ENCODE measurements at regions not wholly inside any gene's neighbourhood (a gene's known extent, or its start where the extent isn't known, plus 50 kb on each side); places are given as distances from the start of the nearest gene placed in this dataset.
A peak's percentile ranks its signal among the peaks of the same experiment; 100 is the strongest.

- Mint-ChIP-seq H3K27me3 (ENCODE audit: unreplicated experiment) (no peaks in the 10 kb centered on the region), H3K9me3 (ENCODE audit: unreplicated experiment) (peaks cover 2% of the 10 kb centered on the region), H3K36me3 (ENCODE audit: unreplicated experiment) (no peaks in the 10 kb centered on the region), H3K4me3 (ENCODE audit: unreplicated experiment) (no peak overlapping the region), H3K27ac (ENCODE audit: unreplicated experiment) (no peak overlapping the region), H3K4me1 (ENCODE audit: low read depth, unreplicated experiment) (peaks cover 8% of the 10 kb centered on the region)
- TF ChIP-seq, protein P1, sequence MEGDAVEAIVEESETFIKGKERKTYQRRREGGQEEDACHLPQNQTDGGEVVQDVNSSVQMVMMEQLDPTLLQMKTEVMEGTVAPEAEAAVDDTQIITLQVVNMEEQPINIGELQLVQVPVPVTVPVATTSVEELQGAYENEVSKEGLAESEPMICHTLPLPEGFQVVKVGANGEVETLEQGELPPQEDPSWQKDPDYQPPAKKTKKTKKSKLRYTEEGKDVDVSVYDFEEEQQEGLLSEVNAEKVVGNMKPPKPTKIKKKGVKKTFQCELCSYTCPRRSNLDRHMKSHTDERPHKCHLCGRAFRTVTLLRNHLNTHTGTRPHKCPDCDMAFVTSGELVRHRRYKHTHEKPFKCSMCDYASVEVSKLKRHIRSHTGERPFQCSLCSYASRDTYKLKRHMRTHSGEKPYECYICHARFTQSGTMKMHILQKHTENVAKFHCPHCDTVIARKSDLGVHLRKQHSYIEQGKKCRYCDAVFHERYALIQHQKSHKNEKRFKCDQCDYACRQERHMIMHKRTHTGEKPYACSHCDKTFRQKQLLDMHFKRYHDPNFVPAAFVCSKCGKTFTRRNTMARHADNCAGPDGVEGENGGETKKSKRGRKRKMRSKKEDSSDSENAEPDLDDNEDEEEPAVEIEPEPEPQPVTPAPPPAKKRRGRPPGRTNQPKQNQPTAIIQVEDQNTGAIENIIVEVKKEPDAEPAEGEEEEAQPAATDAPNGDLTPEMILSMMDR (IDR thresholded peaks at IDR 0.05; ENCODE audit: partially characterized antibody, unreplicated experiment), result no peak
- DNase-seq, result no peak
These were observed 571.5 kb upstream of the CDH4 start for GRCh38 chr20:60680554-60680953.

DNA sequence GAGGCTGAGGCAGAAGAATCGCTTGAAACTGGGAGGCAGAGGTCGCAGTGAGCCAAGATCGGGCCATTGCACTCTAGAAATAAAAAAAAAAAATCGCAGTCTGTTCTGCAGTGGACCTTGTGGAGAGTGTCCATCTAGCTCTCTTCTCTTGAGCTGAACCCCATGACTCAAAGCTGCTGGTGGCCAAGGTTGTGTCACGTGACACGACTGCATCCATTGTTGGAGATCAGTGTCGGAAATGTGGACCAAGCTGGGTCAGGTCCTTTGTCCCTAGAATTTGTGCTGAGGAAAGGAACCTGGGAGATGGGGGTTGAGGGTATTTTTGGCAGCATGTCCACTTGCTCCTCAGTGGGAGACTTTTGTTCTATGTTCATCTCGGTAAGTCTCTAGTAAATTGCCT is 564.8 kb upstream of the CDH4 start:
- no peaks in the 10 kb centered on the region for H3K36me3 Mint-ChIP-seq (ENCODE audit: unreplicated experiment)
- peaks cover 19% of the 10 kb centered on the region for H3K4me1 Mint-ChIP-seq (ENCODE audit: low read depth, unreplicated experiment)
- TF ChIP-seq, protein P1 (IDR thresholded peaks at IDR 0.05; ENCODE audit: partially characterized antibody, unreplicated experiment), result no peak
- peaks cover 2% of the 10 kb centered on the region for H3K27me3 Mint-ChIP-seq (ENCODE audit: unreplicated experiment)
- DNase-seq, result no peak
- H3K4me3 Mint-ChIP-seq (ENCODE audit: unreplicated experiment), result no peak overlapping the region
- H3K9me3 Mint-ChIP-seq (ENCODE audit: unreplicated experiment), result peaks cover 7% of the 10 kb centered on the region
- no peak overlapping the region for H3K27ac Mint-ChIP-seq (ENCODE audit: unreplicated experiment)

DNA sequence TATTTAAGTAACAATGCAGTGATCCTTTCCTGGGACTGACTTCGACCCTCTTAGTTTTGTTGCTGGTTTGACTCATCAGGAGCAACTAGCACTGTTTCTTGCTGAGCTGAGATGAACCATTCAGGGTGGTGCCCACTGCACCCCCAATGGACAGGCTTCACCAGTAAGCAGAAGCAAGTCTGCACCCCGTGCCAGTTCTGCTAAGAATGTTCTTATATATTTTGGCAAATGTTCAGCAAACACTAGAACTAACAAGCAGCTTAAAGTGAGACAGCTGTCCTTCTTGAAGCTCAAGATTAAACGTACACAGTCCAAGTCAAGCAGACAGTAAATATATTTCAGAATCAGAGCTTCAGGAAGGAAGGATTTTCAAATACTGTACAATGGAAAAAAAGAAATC is 561.3 kb upstream of the CDH4 start:
- peaks cover 28% of the 10 kb centered on the region for H3K4me1 Mint-ChIP-seq (ENCODE audit: low read depth, unreplicated experiment)
- H3K4me3 Mint-ChIP-seq (ENCODE audit: unreplicated experiment), result no peak overlapping the region
- no peak for DNase-seq
- peaks cover 2% of the 10 kb centered on the region for H3K27me3 Mint-ChIP-seq (ENCODE audit: unreplicated experiment)
- peak overlapping the region; percentile 49 for H3K27ac Mint-ChIP-seq (ENCODE audit: unreplicated experiment)
- H3K36me3 Mint-ChIP-seq (ENCODE audit: unreplicated experiment), result no peaks in the 10 kb centered on the region
- TF ChIP-seq, protein P1 (IDR thresholded peaks at IDR 0.05; ENCODE audit: partially characterized antibody, unreplicated experiment), result no peak
- peaks cover 10% of the 10 kb centered on the region for H3K9me3 Mint-ChIP-seq (ENCODE audit: unreplicated experiment)

DNA sequence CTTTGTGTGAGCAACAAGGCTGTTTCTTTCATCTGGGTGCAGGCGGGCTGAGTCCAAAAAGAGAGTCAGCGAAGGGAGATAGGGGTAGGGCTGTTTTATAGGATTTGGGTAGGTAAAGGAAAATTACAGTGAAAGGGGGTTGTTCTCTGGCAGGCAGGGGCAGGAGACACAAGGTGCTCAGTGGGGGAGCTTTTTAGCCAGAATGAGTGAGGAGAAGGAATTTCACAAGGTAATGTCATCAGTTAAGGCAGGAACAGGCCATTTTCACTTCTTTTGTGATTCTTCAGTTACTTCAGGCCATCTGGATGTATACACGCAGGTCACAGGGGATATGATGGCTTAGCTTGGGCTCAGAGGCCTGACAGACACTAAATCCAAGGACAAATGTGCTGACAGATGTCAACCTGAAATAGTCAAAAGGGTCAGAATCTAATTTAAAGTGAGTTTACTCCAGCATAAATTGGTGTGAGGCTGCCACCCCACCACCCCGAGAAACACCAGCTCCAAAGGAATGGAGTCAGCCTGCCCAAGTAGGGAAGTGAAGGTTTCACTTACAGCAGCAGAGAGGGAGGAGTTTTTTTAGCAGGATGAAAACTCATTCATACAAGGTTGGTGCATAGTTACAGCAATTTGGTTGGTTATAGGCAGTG is 560.0 kb upstream of the CDH4 start:
- Mint-ChIP-seq H3K27ac (ENCODE audit: unreplicated experiment) (peak overlapping the region; percentile 83), H3K36me3 (ENCODE audit: unreplicated experiment) (no peaks in the 10 kb centered on the region), H3K4me3 (ENCODE audit: unreplicated experiment) (peak overlapping the region; percentile 70), H3K9me3 (ENCODE audit: unreplicated experiment) (peaks cover 10% of the 10 kb centered on the region), H3K4me1 (ENCODE audit: low read depth, unreplicated experiment) (peaks cover 28% of the 10 kb centered on the region), H3K27me3 (ENCODE audit: unreplicated experiment) (peaks cover 2% of the 10 kb centered on the region)
- DNase-seq, result no peak
- TF ChIP-seq, protein P1 (IDR thresholded peaks at IDR 0.05; ENCODE audit: partially characterized antibody, unreplicated experiment), result no peak

GRCh38 chr20:60693496-60694133 is 558.4 kb upstream of the CDH4 start:
- no peak overlapping the region for H3K4me3 Mint-ChIP-seq (ENCODE audit: unreplicated experiment)
- no peaks in the 10 kb centered on the region for H3K27me3 Mint-ChIP-seq (ENCODE audit: unreplicated experiment)
- TF ChIP-seq, protein P1 (IDR thresholded peaks at IDR 0.05; ENCODE audit: partially characterized antibody, unreplicated experiment), result no peak
- no peaks in the 10 kb centered on the region for H3K36me3 Mint-ChIP-seq (ENCODE audit: unreplicated experiment)
- peaks cover 12% of the 10 kb centered on the region for H3K9me3 Mint-ChIP-seq (ENCODE audit: unreplicated experiment)
- DNase-seq, result no peak
- H3K27ac Mint-ChIP-seq (ENCODE audit: unreplicated experiment), result no peak overlapping the region
- peaks cover 28% of the 10 kb centered on the region for H3K4me1 Mint-ChIP-seq (ENCODE audit: low read depth, unreplicated experiment)
